Stomach (tissue), 8 donors: ENCODE measurements at regions not wholly inside any gene's neighbourhood (a gene's known extent, or its start where the extent isn't known, plus 50 kb on each side); places are given as distances from the start of the nearest gene placed in this dataset.

Experiments used
- DNase-seq, 2 donors: peaks; one replicate each; pipeline versions ENCODE4 v3.0.0 to v3.0.0-alpha.2; 2013 to 2019
- H3K27ac ChIP-seq, 5 donors: fragments of 200-600 bp in 4 of 5; sonication (generic) in 4 of 5; one replicate each; pipeline ENCODE4 v1.5.1; 2013 to 2019; ENCODE audit warnings: mild to moderate bottlenecking in 1 of 5, moderate library complexity in 1 of 5
- H3K27me3 ChIP-seq, 3 donors: fragments of 200-600 bp; sonication (generic); one replicate each; pipeline ENCODE4 v1.5.1; 2017 to 2019; ENCODE audit warnings: mixed run types in 1 of 3
- H3K36me3 ChIP-seq, 4 donors: fragments of 200-600 bp; sonication (generic); 1 replicate in 3 of 4; 2 replicates in 1 of 4; pipeline ENCODE4 v1.5.1; 2016 to 2019
- H3K4me1 ChIP-seq, 4 donors: fragments of 200-600 bp; sonication (generic); one replicate each; pipeline ENCODE4 v1.5.1; 2016 to 2019
- H3K4me3 ChIP-seq, 4 donors: fragments of 200-600 bp; sonication (generic) in 3 of 4; one replicate each; pipeline ENCODE4 v1.5.1; 2016 to 2019; ENCODE audit warnings: mild to moderate bottlenecking in 1 of 4
- H3K9me3 ChIP-seq, 4 donors: fragments of 200-600 bp; sonication (generic); one replicate each; pipeline ENCODE4 v1.5.1; 2016 to 2019
- CTCF ChIP-seq, 7 experiments: fragments of 450-650 bp in 4 of 7; fragments of 200-600 bp in 3 of 7; sonication (generic) in 3 of 7; IDR thresholded peaks; one replicate each; pipeline ENCODE4 v1.5.1; 2016 to 2019; ENCODE audit warnings: antibody characterized with exemption in 7 of 7, control low read depth in 2 of 7, mild to moderate bottlenecking in 1 of 7
- EP300 ChIP-seq: sonication (generic); formaldehyde crosslinking; IDR thresholded peaks from one replicate; pipeline ENCODE4 v1.6.1; 2017; ENCODE audit warnings: antibody characterized with exemption
- POLR2A ChIP-seq, 4 donors: fragments of 450-650 bp; IDR thresholded peaks; one replicate each; pipeline ENCODE4 v1.6.1; 2016; ENCODE audit warnings: antibody characterized with exemption in 4 of 4, control low read depth in 2 of 4, mild to moderate bottlenecking in 1 of 4, moderate library complexity in 1 of 4
- POLR2AphosphoS5 ChIP-seq, 3 donors: sonication (generic); formaldehyde crosslinking; IDR thresholded peaks; one replicate each; pipeline ENCODE4 v1.6.1; 2016; ENCODE audit warnings: antibody characterized with exemption in 3 of 3
- WGBS, 5 donors: extraction: QIAGEN DNeasy Blood & Tissue Kit in 3 of 5; methylation state at CpG; one replicate each; pipeline versions ENCODE4 v1.1.5 to v1.1.7; 2013 to 2018; 5-methylcytosine and 5-hydroxymethylcytosine counted together
- intact Hi-C: fragments of 100-400 bp; cut with DNase I; formaldehyde crosslinking; loops from one replicate; pipeline ENCODE4 v1.15.1; 2023; ENCODE audit warnings: low total_unique reads
- donor health status: healthy with polysubstance abuse.
- donor health status: Bipolar disorder and iron deficiency.
- donor health status: healthy.

- H3K27me3 ChIP-seq: no peaks in the 10 kb centered on the region
- peaks cover 4 to 21% (median 12%) of the 10 kb centered on the region in 4 donors for H3K9me3 ChIP-seq
- H3K36me3 ChIP-seq: no peaks in the 10 kb centered on the region
- TF ChIP-seq EP300 (no peak), CTCF (IDR thresholded peaks at IDR 0.05) (no peak), POLR2AphosphoS5 (IDR thresholded peaks at IDR 0.05) (no peak), POLR2A (IDR thresholded peaks at IDR 0.05) (no peak)
- no peak for DNase-seq
- intact Hi-C loops: no loop called here
- no peaks in the 10 kb centered on the region for H3K4me1 ChIP-seq
- H3K27ac ChIP-seq: no peak overlapping the region
- no peak overlapping the region for H3K4me3 ChIP-seq
- 75 to 91% (median 87%) methylated on average over 3 of the region's 3 CpGs for whole genome bisulfite sequencing, 5 donors
These were observed 271.4 kb downstream of the ETS1 start for GRCh38 chr11:128315933-128316332.

- no peak overlapping the region for H3K27ac ChIP-seq
- TF ChIP-seq POLR2A (IDR thresholded peaks at IDR 0.05): no peak
- no peak for TF ChIP-seq CTCF (IDR thresholded peaks at IDR 0.05)
- no peak for TF ChIP-seq POLR2AphosphoS5 (IDR thresholded peaks at IDR 0.05)
- TF ChIP-seq EP300: no peak
- no peaks in the 10 kb centered on the region for H3K27me3 ChIP-seq
- H3K4me1 ChIP-seq: no peaks in the 10 kb centered on the region
- H3K4me3 ChIP-seq: no peak overlapping the region
- WGBS, 5 donors: 90 to 100% (median 96%) methylated on average over 1 of the region's 1 CpG
- no peak for DNase-seq
- H3K36me3 ChIP-seq: no peaks in the 10 kb centered on the region
- peaks cover 4 to 21% (median 12%) of the 10 kb centered on the region in 4 donors for H3K9me3 ChIP-seq
- intact Hi-C loops: no loop called here
These were observed 273.4 kb downstream of the ETS1 start for GRCh38 chr11:128313931-128314330.

- Histone ChIP-seq H3K36me3 (no peaks in the 10 kb centered on the region), H3K9me3 (peaks cover 4 to 21% (median 12%) of the 10 kb centered on the region in 4 donors), H3K4me1 (no peaks in the 10 kb centered on the region), H3K4me3 (no peak overlapping the region), H3K27ac (no peak overlapping the region), H3K27me3 (no peaks in the 10 kb centered on the region)
- intact Hi-C loops: no loop called here
- DNase-seq: no peak
- no peak for TF ChIP-seq POLR2AphosphoS5 (IDR thresholded peaks at IDR 0.05)
- no peak for TF ChIP-seq EP300
- no peak for TF ChIP-seq CTCF (IDR thresholded peaks at IDR 0.05)
- no peak for TF ChIP-seq POLR2A (IDR thresholded peaks at IDR 0.05)
- 60 to 64% (median 62%) methylated on average over 3 of the region's 3 CpGs for WGBS, 5 donors
These were observed 275.3 kb downstream of the ETS1 start for GRCh38 chr11:128311742-128312719.

GRCh38 chr11:128310676-128311445 is 276.5 kb downstream of the ETS1 start:
- Histone ChIP-seq H3K27me3 (no peaks in the 10 kb centered on the region), H3K27ac (no peak overlapping the region), H3K9me3 (peaks cover 4 to 21% (median 12%) of the 10 kb centered on the region in 4 donors), H3K4me3 (no peak overlapping the region), H3K4me1 (no peaks in the 10 kb centered on the region), H3K36me3 (no peaks in the 10 kb centered on the region)
- intact Hi-C loops: no loop called here
- 76 to 83% (median 78%) methylated on average over 7 of the region's 7 CpGs for WGBS, 5 donors
- TF ChIP-seq EP300 (no peak), CTCF (IDR thresholded peaks at IDR 0.05) (no peak), POLR2A (IDR thresholded peaks at IDR 0.05) (no peak), POLR2AphosphoS5 (IDR thresholded peaks at IDR 0.05) (no peak)
- DNase-seq: no peak
